ENCODE measurements at regions not wholly inside any gene's neighbourhood (a gene's known extent, or its start where the extent isn't known, plus 50 kb on each side); places are given as distances from the start of the nearest gene placed in this dataset.
A peak's percentile ranks its signal among the peaks of the same experiment; 100 is the strongest.

DNA sequence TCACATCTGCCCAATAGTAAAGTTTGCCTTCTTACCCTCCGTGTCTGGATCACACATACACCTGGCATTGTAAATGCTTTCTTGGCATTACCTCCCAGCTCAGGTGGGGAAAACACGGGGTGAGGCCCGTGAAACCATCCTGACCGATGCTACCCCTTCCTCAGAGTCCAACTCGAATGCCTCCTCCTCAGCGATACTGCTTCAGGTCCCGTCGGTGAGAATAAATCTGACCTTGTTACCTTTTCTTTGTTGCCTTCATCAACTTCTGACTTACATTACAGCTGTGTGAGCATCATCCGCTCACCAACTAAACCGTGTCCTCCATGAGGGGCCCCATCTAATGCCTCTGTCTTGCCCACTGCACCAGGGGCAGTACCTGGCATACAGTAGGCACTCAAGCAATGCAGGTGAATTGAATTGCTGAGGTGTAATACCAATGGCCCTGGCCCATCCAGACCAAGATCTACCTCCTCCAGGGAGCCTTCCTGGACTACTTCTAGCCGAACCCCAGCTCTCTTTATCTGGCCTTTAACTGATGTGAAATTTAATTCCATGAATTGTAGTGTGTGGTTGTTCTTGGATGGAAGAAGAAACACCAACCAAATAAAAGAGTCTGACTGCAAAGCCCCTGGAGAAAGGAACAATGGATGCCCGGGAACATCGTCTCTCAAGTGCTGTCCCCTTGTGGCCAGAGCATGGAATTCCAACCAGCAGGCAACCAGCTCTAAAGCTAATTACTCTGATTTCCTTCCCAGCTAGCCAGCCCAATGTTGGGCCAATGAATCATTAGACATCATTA lies 141.5 kb downstream of the ANKRD60 start:
- intact Hi-C loops (cut with micrococcal nuclease) (loop anchor here (1.0 to 5.0 kb wide), 4 partner anchors 90 to 490 kb away; no protein-coding TSS in a partner anchor), dilution Hi-C loops (cut with HindIII; ENCODE audit: low sequenced_read_pairs, unreplicated experiment) (no loop called here), in situ Hi-C loops (cut with MboI; ENCODE audit: low sequenced_read_pairs) (loop anchor here (10.0 kb wide), 1 partner anchor 432 kb away; no protein-coding TSS in a partner anchor)
- no peak overlapping the region for H2AFZ ChIP-seq (replicated peaks; ENCODE audit: low read length, poor library complexity)
- DNase-seq (peak; percentile 27), ATAC-seq (ENCODE audit: low read depth) (peak; percentile 72)
- no peaks in the 10 kb centered on the region for H3K9me1 ChIP-seq (ENCODE audit: insufficient read depth, low read length)
- no peaks in the 10 kb centered on the region; the same call in 1 of the 2 replicates for H3K27me3 ChIP-seq (ENCODE audit: control insufficient read depth, insufficient read depth, low read length)
- POLR2A ChIA-PET (ENCODE audit: unreplicated experiment), result no interaction called here
- no peak overlapping the region for H3K18ac ChIP-seq (ENCODE audit: low read depth, low read length)
- no peak overlapping the region for H3K56ac ChIP-seq (ENCODE audit: extremely low read depth, insufficient read depth, low read length)
- no peak overlapping the region for H3K27ac ChIP-seq (ENCODE audit: insufficient read depth, low read length)
- H3K4me2 ChIP-seq (ENCODE audit: low read depth, low read length), result no peak overlapping the region
- no peak overlapping the region for H2BK20ac ChIP-seq (ENCODE audit: low read depth, low read length)
- TF ChIP-seq CTCF (conservative IDR thresholded peaks at IDR 0.05; ENCODE audit: low read depth, low read length) (peak; percentile 73), FOS (IDR thresholded peaks at IDR 0.05; ENCODE audit: low read depth, low read length) (no peak), RFX5 (IDR thresholded peaks at IDR 0.05; ENCODE audit: low read depth, low read length) (no peak), NFE2L2 (IDR thresholded peaks at IDR 0.05; ENCODE audit: low read depth, low read length) (no peak), RAD21 (IDR thresholded peaks at IDR 0.05; ENCODE audit: low read length) (peak; percentile 70), SMC3 (IDR thresholded peaks at IDR 0.05; ENCODE audit: low read depth, low read length) (peak; percentile 85), MXI1 (IDR thresholded peaks at IDR 0.05; ENCODE audit: borderline replicate concordance, low read depth, low read length) (no peak), RCOR1 (IDR thresholded peaks at IDR 0.05; ENCODE audit: insufficient replicate concordance, low read length) (no peak), CHD1 (IDR thresholded peaks at IDR 0.05; ENCODE audit: low read depth, low read length) (no peak)
- 59% methylated on average over 5 of the region's 13 CpGs; no CpG with 5 or more reads in 1 of the 2 experiments for WGBS, 2 experiments (ENCODE audit: extremely low coverage in 2 of 2, insufficient read length in 1 of 2)
- no peaks in the 10 kb centered on the region for H3K36me3 ChIP-seq (ENCODE audit: control insufficient read depth, insufficient read depth, low read length)
- H3K23ac ChIP-seq (ENCODE audit: low read depth, low read length), result no peak overlapping the region
- H2BK15ac ChIP-seq (ENCODE audit: low read depth, low read length), result no peak overlapping the region
- H2AK9ac ChIP-seq (replicated peaks; ENCODE audit: low read depth, low read length, poor library complexity), result no peak overlapping the region
- no peak overlapping the region for H3K9ac ChIP-seq (ENCODE audit: low read depth, low read length)
- no peaks in the 10 kb centered on the region for H3K9me3 ChIP-seq (ENCODE audit: control insufficient read depth, insufficient read depth, low read length)
- no peaks in the 10 kb centered on the region for H3K79me1 ChIP-seq (ENCODE audit: low read depth in 1 of 2, low read length in 2 of 2)
- CTCF ChIA-PET, result interaction anchor here (0.6 to 2.4 kb wide), 7 partner anchors 12 to 464 kb away, joined by 3 to 9 read pairs (median 4); no protein-coding TSS in a partner anchor
- H3K14ac ChIP-seq (replicated peaks; ENCODE audit: low read depth, low read length), result no peak overlapping the region
- H4K91ac ChIP-seq (ENCODE audit: insufficient read depth, low read depth, low read length), result no peak overlapping the region
- no TSS peak for BruUV-seq (replicated peaks)
- no peaks in the 10 kb centered on the region for H3K4me1 ChIP-seq (ENCODE audit: control insufficient read depth, insufficient read depth, low read length)
- no peak overlapping the region for H3K4ac ChIP-seq (ENCODE audit: low read depth, low read length)
- no peak overlapping the region for H4K8ac ChIP-seq (ENCODE audit: low read depth in 2 of 2, low read length in 2 of 2)
- H3K4me3 ChIP-seq (ENCODE audit: insufficient read depth, low read depth, low read length), result no peak overlapping the region
- H2AK5ac ChIP-seq (ENCODE audit: low read depth, low read length), result no peak overlapping the region
- no peak overlapping the region for H2BK5ac ChIP-seq (ENCODE audit: low read depth, low read length, poor library complexity, severe bottlenecking)
- no peaks in the 10 kb centered on the region for H4K20me1 ChIP-seq (ENCODE audit: insufficient read depth, low read length)
- H2BK120ac ChIP-seq (ENCODE audit: low read depth, low read length), result no peak overlapping the region
- H4K5ac ChIP-seq (ENCODE audit: low read depth, low read length), result no peak overlapping the region

Data from IMR-90 (cell line).